Naive thymus-derived CD4-positive, alpha-beta T cell (primary cell): ENCODE measurements at regions not wholly inside any gene's neighbourhood (a gene's known extent, or its start where the extent isn't known, plus 50 kb on each side); places are given as distances from the start of the nearest gene placed in this dataset.

ENCODE experiments used
- ATAC-seq: fragments of 150-1000 bp; cut with Tn5 transposase; 2 replicates; pipeline ENCODE4 v1.10.0; 2021; ENCODE audit warnings: mild to moderate bottlenecking, moderate library complexity
- CTCF ChIA-PET: fragments of 350-600 bp; sonication (Branson Sonifier 250); formaldehyde crosslinking; loops from one replicate; lab custom pipeline; 2021; ENCODE audit warnings: antibody characterized with exemption; lab: Charles Lee
- POLR2A ChIA-PET: fragments of 350-600 bp; sonication (Branson Sonifier 250); formaldehyde crosslinking; loops from one replicate; lab custom pipeline; 2021; ENCODE audit warnings: antibody characterized with exemption, inconsistent platforms; lab: Charles Lee
- DNase-seq, 9 donors: peaks; one replicate each; pipeline versions ENCODE4 v3.0.0 to v3.0.0-alpha.2; 2020 to 2022; ENCODE audit warnings: mixed read lengths in 1 of 9
- H3K27ac ChIP-seq: one replicate; pipeline ENCODE4 v1.7.0; 2013; ENCODE audit warnings: mild to moderate bottlenecking, low read depth, low read length, moderate library complexity
- H3K27me3 ChIP-seq, 2 donors: one replicate each; pipeline ENCODE4 v1.7.0; 2013; ENCODE audit warnings: low read length in 2 of 2, mild to moderate bottlenecking in 2 of 2, moderate library complexity in 2 of 2; ENCODE audit not compliant: control insufficient read depth in 2 of 2, insufficient read depth in 2 of 2
- H3K36me3 ChIP-seq, 3 experiments: 1 replicate in 2 of 3; 2 replicates in 1 of 3; pipeline ENCODE4 v1.7.0; 2013; ENCODE audit warnings: low read length in 3 of 3, mild to moderate bottlenecking in 3 of 3, moderate library complexity in 1 of 3; ENCODE audit not compliant: insufficient read depth in 3 of 3, control insufficient read depth in 2 of 3
- H3K4me1 ChIP-seq, 2 donors: one replicate each; pipeline ENCODE4 v1.7.0; 2013; ENCODE audit warnings: low read length in 2 of 2, mild to moderate bottlenecking in 2 of 2, moderate library complexity in 1 of 2; ENCODE audit not compliant: control insufficient read depth in 2 of 2, insufficient read depth in 2 of 2
- H3K4me3 ChIP-seq: 2 replicates; pipeline ENCODE4 v1.7.0; 2013; ENCODE audit warnings: mild to moderate bottlenecking, low read length
- H3K9me3 ChIP-seq, 3 experiments: 1 replicate in 2 of 3; 2 replicates in 1 of 3; pipeline ENCODE4 v1.7.0; 2013; ENCODE audit warnings: low read length in 3 of 3; ENCODE audit not compliant: control insufficient read depth in 2 of 3
- H3K27ac Mint-ChIP-seq, 9 donors: one replicate each; pipeline ENCODE4 v1.8.0; 2020 to 2022; ENCODE audit warnings: mixed read lengths in 9 of 9, mild to moderate bottlenecking in 8 of 9, moderate library complexity in 5 of 9, inconsistent platforms in 2 of 9
- H3K27me3 Mint-ChIP-seq, 5 donors: one replicate each; pipeline ENCODE4 v1.8.0; 2021 to 2022; ENCODE audit warnings: mixed read lengths in 5 of 5, mild to moderate bottlenecking in 1 of 5
- H3K36me3 Mint-ChIP-seq, 5 donors: one replicate each; pipeline ENCODE4 v1.8.0; 2020 to 2022; ENCODE audit warnings: mixed read lengths in 5 of 5, mild to moderate bottlenecking in 3 of 5, inconsistent platforms in 1 of 5
- H3K4me1 Mint-ChIP-seq, 7 donors: one replicate each; pipeline ENCODE4 v1.8.0; 2020 to 2022; ENCODE audit warnings: mixed read lengths in 7 of 7, mild to moderate bottlenecking in 3 of 7, inconsistent platforms in 1 of 7
- H3K4me3 Mint-ChIP-seq, 10 donors: one replicate each; pipeline ENCODE4 v1.8.0; 2020 to 2022; ENCODE audit warnings: mild to moderate bottlenecking in 10 of 10, mixed read lengths in 10 of 10, moderate library complexity in 6 of 10, inconsistent platforms in 2 of 10
- H3K9me3 Mint-ChIP-seq, 11 donors: one replicate each; pipeline ENCODE4 v1.8.0; 2020 to 2022; ENCODE audit warnings: mixed read lengths in 11 of 11, mild to moderate bottlenecking in 4 of 11, inconsistent platforms in 1 of 11, moderate library complexity in 1 of 11
- intact Hi-C, 2 donors: fragments of 100-400 bp; cut with micrococcal nuclease; formaldehyde crosslinking; loops; one replicate each; pipeline ENCODE4 v1.15.1; 2023

GRCh38 chr5:87650284-87650683 lies 237.6 kb upstream of the CCNH start:
- H3K27ac ChIP-seq: no peak overlapping the region
- ChIA-PET POLR2A (no interaction called here), CTCF (no interaction called here)
- Mint-ChIP-seq H3K4me1 (no peaks in the 10 kb centered on the region), H3K27me3 (peaks cover 0 to 5% (median 0%) of the 10 kb centered on the region in 5 donors), H3K36me3 (no peaks in the 10 kb centered on the region), H3K4me3 (no peak overlapping the region), H3K9me3 (no peaks in the 10 kb centered on the region), H3K27ac (no peak overlapping the region)
- DNase-seq (no peak), ATAC-seq (no peak)
- H3K9me3 ChIP-seq: no peaks in the 10 kb centered on the region
- H3K4me3 ChIP-seq: no peak overlapping the region
- intact Hi-C loops: no loop called here
- H3K4me1 ChIP-seq: no peaks in the 10 kb centered on the region
- no peaks in the 10 kb centered on the region for H3K36me3 ChIP-seq
- no peaks in the 10 kb centered on the region for H3K27me3 ChIP-seq

GRCh38 chr5:87649455-87649854 lies 236.7 kb upstream of the CCNH start:
- H3K36me3 ChIP-seq: no peaks in the 10 kb centered on the region
- H3K4me3 ChIP-seq: no peak overlapping the region
- ChIA-PET POLR2A (no interaction called here), CTCF (no interaction called here)
- Mint-ChIP-seq H3K4me1 (no peaks in the 10 kb centered on the region), H3K27ac (no peak overlapping the region), H3K4me3 (no peak overlapping the region), H3K9me3 (no peaks in the 10 kb centered on the region), H3K36me3 (no peaks in the 10 kb centered on the region), H3K27me3 (peaks cover 0 to 5% (median 0%) of the 10 kb centered on the region in 5 donors)
- H3K27me3 ChIP-seq: no peaks in the 10 kb centered on the region
- H3K27ac ChIP-seq: no peak overlapping the region
- H3K9me3 ChIP-seq: no peaks in the 10 kb centered on the region
- no peak for ATAC-seq
- intact Hi-C loops: no loop called here
- DNase-seq: no peak
- H3K4me1 ChIP-seq: no peaks in the 10 kb centered on the region

- Mint-ChIP-seq H3K27ac (no peak overlapping the region), H3K4me1 (no peaks in the 10 kb centered on the region), H3K36me3 (no peaks in the 10 kb centered on the region), H3K27me3 (peaks cover 0 to 6% (median 0%) of the 10 kb centered on the region in 5 donors), H3K4me3 (no peak overlapping the region), H3K9me3 (peaks cover 0 to 6% (median 0%) of the 10 kb centered on the region in 11 donors)
- Histone ChIP-seq H3K4me1 (no peaks in the 10 kb centered on the region), H3K4me3 (no peak overlapping the region), H3K27ac (no peak overlapping the region), H3K9me3 (no peaks in the 10 kb centered on the region), H3K36me3 (no peaks in the 10 kb centered on the region), H3K27me3 (no peaks in the 10 kb centered on the region)
- ATAC-seq (no peak), DNase-seq (no peak)
- POLR2A ChIA-PET: no interaction called here
- intact Hi-C loops: no loop called here
- CTCF ChIA-PET: no interaction called here
These were observed 232.5 kb upstream of the CCNH start for GRCh38 chr5:87645224-87645623.

- ChIA-PET CTCF (no interaction called here), POLR2A (no interaction called here)
- no peak overlapping the region for H3K4me3 ChIP-seq
- H3K36me3 Mint-ChIP-seq: no peaks in the 10 kb centered on the region
- peaks cover 0 to 6% (median 0%) of the 10 kb centered on the region in 11 donors for H3K9me3 Mint-ChIP-seq
- no peaks in the 10 kb centered on the region for H3K9me3 ChIP-seq
- no peaks in the 10 kb centered on the region for H3K27me3 ChIP-seq
- no peaks in the 10 kb centered on the region for H3K36me3 ChIP-seq
- no peak overlapping the region for H3K27ac ChIP-seq
- H3K4me3 Mint-ChIP-seq: no peak overlapping the region
- DNase-seq: no peak
- H3K27me3 Mint-ChIP-seq: peaks cover 0 to 6% (median 0%) of the 10 kb centered on the region in 5 donors
- intact Hi-C loops: no loop called here
- no peaks in the 10 kb centered on the region for H3K4me1 ChIP-seq
- no peaks in the 10 kb centered on the region for H3K4me1 Mint-ChIP-seq
- no peak for ATAC-seq
- no peak overlapping the region for H3K27ac Mint-ChIP-seq
These were observed 228.2 kb upstream of the CCNH start for GRCh38 chr5:87640902-87641301.

GRCh38 chr5:87627363-87627762 lies 214.6 kb upstream of the CCNH start:
- Mint-ChIP-seq H3K27me3 (peaks cover 0 to 12% (median 5%) of the 10 kb centered on the region in 5 donors), H3K4me1 (peaks cover 0 to 2% (median 0%) of the 10 kb centered on the region in 7 donors), H3K9me3 (peaks cover 0 to 4% (median 0%) of the 10 kb centered on the region in 11 donors), H3K4me3 (no peak overlapping the region), H3K27ac (no peak overlapping the region), H3K36me3 (no peaks in the 10 kb centered on the region)
- H3K27me3 ChIP-seq: no peaks in the 10 kb centered on the region
- POLR2A ChIA-PET: no interaction called here
- no peak overlapping the region for H3K4me3 ChIP-seq
- intact Hi-C loops: no loop called here
- DNase-seq (no peak), ATAC-seq (no peak)
- no peaks in the 10 kb centered on the region for H3K4me1 ChIP-seq
- no peaks in the 10 kb centered on the region for H3K36me3 ChIP-seq
- no peak overlapping the region for H3K27ac ChIP-seq
- CTCF ChIA-PET: no interaction called here
- H3K9me3 ChIP-seq: no peaks in the 10 kb centered on the region

- Histone ChIP-seq H3K27ac (no peak overlapping the region), H3K4me1 (no peaks in the 10 kb centered on the region), H3K27me3 (no peaks in the 10 kb centered on the region), H3K4me3 (no peak overlapping the region), H3K9me3 (no peaks in the 10 kb centered on the region), H3K36me3 (no peaks in the 10 kb centered on the region)
- intact Hi-C loops: no loop called here
- H3K27me3 Mint-ChIP-seq: peaks cover 0 to 15% (median 5%) of the 10 kb centered on the region in 5 donors
- peaks cover 0 to 15% (median 0%) of the 10 kb centered on the region in 11 donors for H3K9me3 Mint-ChIP-seq
- H3K27ac Mint-ChIP-seq: no peak overlapping the region
- POLR2A ChIA-PET: no interaction called here
- no peaks in the 10 kb centered on the region for H3K4me1 Mint-ChIP-seq
- H3K4me3 Mint-ChIP-seq: no peak overlapping the region
- ATAC-seq (no peak), DNase-seq (no peak)
- CTCF ChIA-PET: no interaction called here
- no peaks in the 10 kb centered on the region for H3K36me3 Mint-ChIP-seq
These were observed 195.7 kb upstream of the CCNH start for GRCh38 chr5:87608385-87608784.

GRCh38 chr5:87605663-87606062 lies 192.9 kb upstream of the CCNH start:
- Histone ChIP-seq H3K9me3 (no peaks in the 10 kb centered on the region), H3K27ac (no peak overlapping the region), H3K36me3 (no peaks in the 10 kb centered on the region), H3K4me1 (no peaks in the 10 kb centered on the region), H3K4me3 (no peak overlapping the region), H3K27me3 (no peaks in the 10 kb centered on the region)
- H3K9me3 Mint-ChIP-seq: peaks cover 0 to 25% (median 6%) of the 10 kb centered on the region in 11 donors
- H3K4me1 Mint-ChIP-seq: no peaks in the 10 kb centered on the region
- ChIA-PET CTCF (no interaction called here), POLR2A (no interaction called here)
- ATAC-seq: no peak
- no peak overlapping the region for H3K27ac Mint-ChIP-seq
- peaks cover 0 to 10% (median 5%) of the 10 kb centered on the region in 5 donors for H3K27me3 Mint-ChIP-seq
- no peak overlapping the region for H3K4me3 Mint-ChIP-seq
- no peaks in the 10 kb centered on the region for H3K36me3 Mint-ChIP-seq
- intact Hi-C loops: no loop called here
- no peak for DNase-seq
